LNCaP clone FGC (cell line): ENCODE measurements at regions not wholly inside any gene's neighbourhood (a gene's known extent, or its start where the extent isn't known, plus 50 kb on each side); places are given as distances from the start of the nearest gene placed in this dataset.

Source experiments
- DNase-seq: peaks from one replicate; pipeline ENCODE4 v3.0.0-alpha.2; 2011; ENCODE audit warnings: low read depth
- H3K4me3 ChIP-seq: 2 replicates; pipeline ENCODE4 v1.5.1; 2011; ENCODE audit warnings: mild to moderate bottlenecking, low read depth, low read length, control low read depth
- CTCF ChIP-seq: IDR thresholded peaks from 2 replicates; pipeline ENCODE4 v1.5.1; 2012; ENCODE audit warnings: mild to moderate bottlenecking; ENCODE audit not compliant: control insufficient read depth, insufficient read depth; ENCODE audit errors: extremely low read depth

GRCh38 chr19:28569132-28570131, 643.5 kb downstream of the UQCRFS1 start:
- no peak for DNase-seq
- no peak overlapping the region for H3K4me3 ChIP-seq
- TF ChIP-seq CTCF, result no peak

GRCh38 chr19:28567834-28568233, 645.1 kb downstream of the UQCRFS1 start:
- no peak for DNase-seq
- TF ChIP-seq CTCF, result no peak
- no peak overlapping the region for H3K4me3 ChIP-seq

- no peak for TF ChIP-seq CTCF
- DNase-seq, result no peak
- H3K4me3 ChIP-seq, result no peak overlapping the region
Observed at GRCh38 chr19:28563964-28564921, 648.7 kb downstream of the UQCRFS1 start.

- no peak overlapping the region for H3K4me3 ChIP-seq
- TF ChIP-seq CTCF, result no peak
- DNase-seq, result no peak
Observed at GRCh38 chr19:28560786-28561185, 652.2 kb downstream of the UQCRFS1 start.

GRCh38 chr19:28558783-28559182, 654.2 kb downstream of the UQCRFS1 start:
- H3K4me3 ChIP-seq, result no peak overlapping the region
- TF ChIP-seq CTCF, result no peak

GRCh38 chr19:28556371-28556770, 656.6 kb downstream of the UQCRFS1 start:
- DNase-seq, result no peak
- no peak for TF ChIP-seq CTCF
- H3K4me3 ChIP-seq, result no peak overlapping the region

More at GRCh38 chr19:28558783-28559182, 654.2 kb downstream of the UQCRFS1 start:
- no peak for DNase-seq
